ENCODE measurements at regions not wholly inside any gene's neighbourhood (a gene's known extent, or its start where the extent isn't known, plus 50 kb on each side); places are given as distances from the start of the nearest gene placed in this dataset.

DNA sequence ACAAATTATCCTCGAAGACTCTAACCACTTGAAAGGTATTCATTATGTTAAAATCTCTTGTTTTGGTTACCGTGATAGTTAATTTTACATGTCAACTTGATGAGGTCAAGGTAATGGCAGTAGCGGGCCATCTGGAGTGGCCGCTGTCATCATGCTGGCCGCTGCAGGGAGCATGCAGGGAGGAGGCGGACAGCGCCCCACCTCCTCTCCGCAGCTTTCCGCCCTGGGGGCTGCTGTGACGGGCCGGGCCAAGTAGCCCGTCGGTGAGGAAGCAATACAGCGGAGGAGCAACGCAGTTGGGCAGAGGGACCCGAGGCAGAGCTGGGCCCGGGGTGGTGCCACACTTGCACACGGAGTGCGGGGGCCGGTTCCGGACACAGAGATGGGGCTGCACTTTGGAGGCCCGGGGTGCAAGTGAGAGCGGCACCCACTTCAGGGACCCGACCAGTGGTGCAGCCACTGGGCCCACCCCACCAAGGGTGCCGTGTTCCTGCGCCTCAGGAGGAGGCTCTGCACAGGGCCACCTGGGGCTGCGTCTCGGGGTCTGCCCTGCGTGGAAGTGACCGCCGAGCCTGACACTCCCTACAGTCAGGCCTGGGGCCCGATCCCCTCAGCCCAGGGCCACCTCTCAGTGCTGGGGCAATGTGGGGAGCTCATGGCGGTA is 452.4 kb downstream of the LRATD1 start:
- TF ChIP-seq, protein P1, sequence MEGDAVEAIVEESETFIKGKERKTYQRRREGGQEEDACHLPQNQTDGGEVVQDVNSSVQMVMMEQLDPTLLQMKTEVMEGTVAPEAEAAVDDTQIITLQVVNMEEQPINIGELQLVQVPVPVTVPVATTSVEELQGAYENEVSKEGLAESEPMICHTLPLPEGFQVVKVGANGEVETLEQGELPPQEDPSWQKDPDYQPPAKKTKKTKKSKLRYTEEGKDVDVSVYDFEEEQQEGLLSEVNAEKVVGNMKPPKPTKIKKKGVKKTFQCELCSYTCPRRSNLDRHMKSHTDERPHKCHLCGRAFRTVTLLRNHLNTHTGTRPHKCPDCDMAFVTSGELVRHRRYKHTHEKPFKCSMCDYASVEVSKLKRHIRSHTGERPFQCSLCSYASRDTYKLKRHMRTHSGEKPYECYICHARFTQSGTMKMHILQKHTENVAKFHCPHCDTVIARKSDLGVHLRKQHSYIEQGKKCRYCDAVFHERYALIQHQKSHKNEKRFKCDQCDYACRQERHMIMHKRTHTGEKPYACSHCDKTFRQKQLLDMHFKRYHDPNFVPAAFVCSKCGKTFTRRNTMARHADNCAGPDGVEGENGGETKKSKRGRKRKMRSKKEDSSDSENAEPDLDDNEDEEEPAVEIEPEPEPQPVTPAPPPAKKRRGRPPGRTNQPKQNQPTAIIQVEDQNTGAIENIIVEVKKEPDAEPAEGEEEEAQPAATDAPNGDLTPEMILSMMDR (IDR thresholded peaks at IDR 0.05 in 8 of 11, conservative IDR thresholded peaks at IDR 0.05 in 3 of 11) = no peak
- TF ChIP-seq POLR2A (IDR thresholded peaks at IDR 0.05) = no peak
